Coronary artery (tissue), 2 donors: ENCODE measurements at regions not wholly inside any gene's neighbourhood (a gene's known extent, or its start where the extent isn't known, plus 50 kb on each side); places are given as distances from the start of the nearest gene placed in this dataset.

Experiments
- DNase-seq: peaks from one replicate; pipeline ENCODE4 v3.0.0-alpha.2; 2017; ENCODE audit warnings: low spot score
- H3K27ac ChIP-seq, 2 donors: fragments of 200-600 bp; sonication (generic); one replicate each; pipeline ENCODE4 v1.5.1; 2016 to 2019
- H3K4me3 ChIP-seq: fragments of 200-600 bp; sonication (generic); 2 replicates; pipeline ENCODE4 v1.5.1; 2016; ENCODE audit warnings: mild to moderate bottlenecking, moderate library complexity
- TF ChIP-seq, protein P1 (sequence below): fragments of 200-600 bp; sonication (generic); IDR thresholded peaks from one replicate; pipeline ENCODE4 v1.5.1; 2019; ENCODE audit warnings: antibody characterized with exemption

DNA sequence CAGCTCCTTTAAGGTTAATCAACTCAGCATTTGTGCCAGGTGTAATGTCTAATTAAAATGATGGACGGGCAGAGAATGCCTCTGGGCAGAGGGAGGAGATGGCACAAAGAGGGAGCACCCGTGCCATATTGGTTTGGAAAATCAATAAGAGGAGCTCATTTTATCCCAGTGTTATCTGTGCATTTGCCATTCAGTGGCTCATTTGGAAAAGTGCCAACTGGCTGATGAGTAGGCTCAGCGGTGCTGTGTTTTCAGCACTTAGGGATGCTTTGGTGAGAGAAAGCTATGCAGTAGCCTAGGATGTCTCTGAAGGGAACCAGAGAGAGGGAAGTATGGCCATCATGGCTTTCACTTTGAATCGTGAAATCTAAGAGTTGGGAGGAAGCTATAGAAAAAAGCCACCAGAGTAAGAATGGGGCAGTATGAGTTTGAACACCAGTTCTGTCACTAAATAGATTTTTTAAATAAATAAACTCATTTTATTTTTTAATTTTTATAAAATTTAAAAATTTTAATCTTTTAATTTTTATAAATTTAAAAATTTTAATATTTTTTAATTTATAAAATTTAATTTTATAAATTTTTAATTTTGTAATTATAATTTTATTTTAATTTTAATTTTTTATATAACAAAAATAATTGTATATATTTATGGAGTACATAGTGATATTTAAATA is 472.8 kb downstream of the BRINP1 start:
- Histone ChIP-seq H3K4me3 (no peak overlapping the region), H3K27ac (no peak overlapping the region)
- DNase-seq = no peak
- TF ChIP-seq, protein P1, sequence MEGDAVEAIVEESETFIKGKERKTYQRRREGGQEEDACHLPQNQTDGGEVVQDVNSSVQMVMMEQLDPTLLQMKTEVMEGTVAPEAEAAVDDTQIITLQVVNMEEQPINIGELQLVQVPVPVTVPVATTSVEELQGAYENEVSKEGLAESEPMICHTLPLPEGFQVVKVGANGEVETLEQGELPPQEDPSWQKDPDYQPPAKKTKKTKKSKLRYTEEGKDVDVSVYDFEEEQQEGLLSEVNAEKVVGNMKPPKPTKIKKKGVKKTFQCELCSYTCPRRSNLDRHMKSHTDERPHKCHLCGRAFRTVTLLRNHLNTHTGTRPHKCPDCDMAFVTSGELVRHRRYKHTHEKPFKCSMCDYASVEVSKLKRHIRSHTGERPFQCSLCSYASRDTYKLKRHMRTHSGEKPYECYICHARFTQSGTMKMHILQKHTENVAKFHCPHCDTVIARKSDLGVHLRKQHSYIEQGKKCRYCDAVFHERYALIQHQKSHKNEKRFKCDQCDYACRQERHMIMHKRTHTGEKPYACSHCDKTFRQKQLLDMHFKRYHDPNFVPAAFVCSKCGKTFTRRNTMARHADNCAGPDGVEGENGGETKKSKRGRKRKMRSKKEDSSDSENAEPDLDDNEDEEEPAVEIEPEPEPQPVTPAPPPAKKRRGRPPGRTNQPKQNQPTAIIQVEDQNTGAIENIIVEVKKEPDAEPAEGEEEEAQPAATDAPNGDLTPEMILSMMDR = no peak

DNA sequence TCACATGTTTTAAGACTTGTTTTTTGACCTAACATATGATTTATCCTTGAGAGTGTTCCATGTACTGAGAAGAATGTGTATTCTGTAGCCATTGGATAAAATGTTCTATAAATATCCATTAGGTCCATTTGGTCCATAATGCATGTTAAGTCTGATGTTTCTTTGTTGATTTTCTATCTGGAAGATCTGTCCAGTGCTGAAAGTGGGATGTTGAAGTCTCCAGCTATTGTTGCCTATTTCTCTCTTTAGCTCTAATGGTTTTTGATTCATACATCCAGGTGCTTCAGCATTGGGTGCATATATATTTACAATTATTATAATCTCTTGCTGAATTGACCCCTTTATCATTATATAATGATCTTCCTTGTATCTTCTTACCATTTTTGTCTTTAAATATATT is 451.1 kb downstream of the BRINP1 start:
- no peak for DNase-seq
- H3K4me3 ChIP-seq = no peak overlapping the region
- TF ChIP-seq, protein P1 = no peak
- no peak overlapping the region for H3K27ac ChIP-seq

DNA sequence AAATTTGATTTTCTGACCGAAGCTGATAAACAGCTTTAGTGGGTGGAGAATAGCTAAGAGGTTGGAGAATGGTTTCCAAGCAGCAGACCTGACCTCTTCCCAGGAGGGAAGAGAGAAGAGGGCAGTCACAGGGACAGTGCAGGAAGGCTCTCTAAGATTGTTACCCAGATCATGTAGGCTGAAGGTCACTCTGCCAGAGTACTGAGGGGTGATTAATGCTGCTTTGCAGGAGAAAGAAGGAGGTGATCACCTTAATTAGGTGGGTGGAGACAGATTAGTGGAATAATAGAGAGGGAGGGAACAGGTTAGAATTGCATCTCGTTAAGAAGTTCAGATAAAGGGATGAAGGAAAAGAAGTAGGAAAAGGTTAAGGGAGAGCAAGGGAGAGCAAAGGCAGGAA is 440.5 kb downstream of the BRINP1 start:
- TF ChIP-seq, protein P1 = no peak
- Histone ChIP-seq H3K27ac (peak overlapping the region; percentile 17 to 53), H3K4me3 (no peak overlapping the region)
- DNase-seq = no peak

DNA sequence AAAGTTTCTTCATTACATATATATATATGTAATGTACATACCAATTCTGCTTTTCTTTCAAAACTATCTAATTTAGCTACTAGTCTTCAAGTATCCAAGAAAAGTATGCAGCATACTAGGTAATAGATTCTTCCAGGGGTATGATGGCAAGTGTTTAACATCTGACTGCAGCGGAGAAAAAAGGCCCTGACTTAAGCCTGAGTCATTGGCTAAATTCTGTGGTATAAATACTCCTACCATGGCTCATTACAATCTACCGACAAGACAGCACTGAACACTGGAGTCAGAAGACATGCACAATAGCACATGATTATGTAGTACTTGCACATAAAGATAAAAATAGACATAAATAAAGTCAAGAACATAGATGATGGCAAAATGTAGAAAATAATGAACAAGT is 439.9 kb downstream of the BRINP1 start:
- TF ChIP-seq, protein P1 = no peak
- DNase-seq = no peak
- Histone ChIP-seq H3K27ac (no peak overlapping the region), H3K4me3 (no peak overlapping the region)

DNA sequence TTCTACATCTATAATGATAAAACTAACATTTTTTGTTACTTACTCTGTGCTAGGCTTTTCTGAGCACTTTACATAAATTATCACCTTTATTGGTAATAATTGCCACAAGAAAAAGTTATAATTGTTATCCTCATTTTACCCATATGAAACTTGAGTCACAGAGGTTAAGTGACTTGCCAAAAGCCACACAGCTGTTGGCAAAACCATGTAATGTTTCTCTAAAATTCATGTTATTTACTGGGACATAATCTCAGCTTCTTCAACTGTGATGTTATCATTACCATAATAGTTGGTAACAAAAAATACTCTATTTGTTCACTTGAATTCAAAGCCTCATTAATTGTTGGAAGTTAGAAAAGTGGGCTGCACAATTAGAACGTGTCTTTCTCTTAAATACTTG is 437.3 kb downstream of the BRINP1 start:
- Histone ChIP-seq H3K27ac (no peak overlapping the region), H3K4me3 (no peak overlapping the region)

DNA sequence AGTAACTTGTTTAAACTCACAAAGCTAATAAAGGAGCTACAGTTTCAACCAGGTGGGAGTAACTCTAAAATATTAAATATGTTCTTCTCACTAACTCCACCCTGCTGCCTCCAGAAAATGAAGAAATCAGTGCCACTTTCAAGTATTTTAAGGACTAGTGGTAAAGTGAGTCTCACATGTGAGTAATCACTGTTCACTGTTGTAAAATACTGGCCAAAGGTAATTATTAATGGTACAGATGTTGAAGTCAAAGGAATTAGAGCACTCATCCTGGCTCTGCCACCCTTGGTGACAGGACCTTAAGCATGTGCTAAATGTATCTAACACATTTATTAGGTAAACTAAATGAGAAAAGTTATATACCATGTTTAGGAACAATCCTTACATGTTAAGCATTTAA is 430.7 kb downstream of the BRINP1 start:
- Histone ChIP-seq H3K4me3 (no peak overlapping the region), H3K27ac (no peak overlapping the region)
- TF ChIP-seq, protein P1 = no peak
- DNase-seq = no peak

More for the DNA sequence above, 437.3 kb downstream of the BRINP1 start:
- DNase-seq = no peak
- TF ChIP-seq, protein P1 = no peak

DNA sequence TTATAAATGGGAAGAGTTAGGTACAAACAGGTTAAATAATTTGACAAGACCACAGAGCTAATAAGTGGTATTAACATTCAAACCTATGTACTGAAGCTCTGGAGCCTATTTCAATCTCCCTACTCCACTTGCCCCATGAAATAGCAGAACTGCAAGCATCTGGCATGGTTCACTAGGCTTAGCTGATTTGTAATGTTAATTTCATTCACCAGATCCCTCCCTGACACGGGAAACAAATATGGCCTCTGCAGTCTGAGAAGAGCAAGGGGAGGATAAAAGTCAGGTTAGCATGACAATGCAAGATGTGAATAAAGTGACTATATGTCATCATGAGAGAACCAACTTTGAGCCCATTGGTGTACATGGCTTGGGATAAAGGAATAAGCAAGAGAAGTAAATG is 428.8 kb downstream of the BRINP1 start:
- TF ChIP-seq, protein P1 = no peak
- H3K27ac ChIP-seq = no peak overlapping the region
- no peak for DNase-seq
- no peak overlapping the region for H3K4me3 ChIP-seq
